ENCODE measurements at regions not wholly inside any gene's neighbourhood (a gene's known extent, or its start where the extent isn't known, plus 50 kb on each side); places are given as distances from the start of the nearest gene placed in this dataset.

DNA sequence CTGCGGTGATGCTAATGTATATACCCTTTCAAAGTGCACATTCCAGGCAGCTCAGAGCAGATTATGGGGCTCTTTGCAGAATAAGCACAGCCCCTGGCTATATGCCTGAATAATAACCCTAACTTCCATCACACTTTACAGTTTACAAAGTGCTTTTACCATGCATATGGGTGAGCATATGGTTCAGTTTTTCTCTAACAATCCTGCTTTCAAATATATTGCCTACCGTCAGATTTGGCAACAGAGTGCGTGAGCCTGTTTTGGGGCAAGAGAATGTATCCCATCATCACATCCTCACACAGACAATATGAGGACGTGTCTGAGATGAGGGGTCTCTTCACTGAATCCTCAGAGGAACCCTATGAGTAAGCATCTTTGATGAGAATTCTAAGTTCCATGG, 162.8 kb upstream of the VCX start:
- H3K36me3 ChIP-seq (ENCODE audit: insufficient read depth, low read length) = no peaks in the 10 kb centered on the region
- H3K27me3 ChIP-seq (ENCODE audit: insufficient read depth, low read depth, low read length) = no peaks in the 10 kb centered on the region
- no peaks in the 10 kb centered on the region for H4K20me1 ChIP-seq (ENCODE audit: insufficient read depth)
- TF ChIP-seq EZH2 (IDR thresholded peaks at IDR 0.05; ENCODE audit: borderline replicate concordance, insufficient read depth, low read length, poor library complexity, severe bottlenecking) = no peak
- TF ChIP-seq MXI1 (conservative IDR thresholded peaks at IDR 0.05; ENCODE audit: poor library complexity, severe bottlenecking) = no peak
- no peak for TF ChIP-seq POLR2AphosphoS5 (IDR thresholded peaks at IDR 0.05)
- TF ChIP-seq EP300 (conservative IDR thresholded peaks at IDR 0.05; ENCODE audit: poor library complexity, severe bottlenecking) = no peak
- TF ChIP-seq RAD21 (conservative IDR thresholded peaks at IDR 0.05) = no peak
- TF ChIP-seq, protein P1, sequence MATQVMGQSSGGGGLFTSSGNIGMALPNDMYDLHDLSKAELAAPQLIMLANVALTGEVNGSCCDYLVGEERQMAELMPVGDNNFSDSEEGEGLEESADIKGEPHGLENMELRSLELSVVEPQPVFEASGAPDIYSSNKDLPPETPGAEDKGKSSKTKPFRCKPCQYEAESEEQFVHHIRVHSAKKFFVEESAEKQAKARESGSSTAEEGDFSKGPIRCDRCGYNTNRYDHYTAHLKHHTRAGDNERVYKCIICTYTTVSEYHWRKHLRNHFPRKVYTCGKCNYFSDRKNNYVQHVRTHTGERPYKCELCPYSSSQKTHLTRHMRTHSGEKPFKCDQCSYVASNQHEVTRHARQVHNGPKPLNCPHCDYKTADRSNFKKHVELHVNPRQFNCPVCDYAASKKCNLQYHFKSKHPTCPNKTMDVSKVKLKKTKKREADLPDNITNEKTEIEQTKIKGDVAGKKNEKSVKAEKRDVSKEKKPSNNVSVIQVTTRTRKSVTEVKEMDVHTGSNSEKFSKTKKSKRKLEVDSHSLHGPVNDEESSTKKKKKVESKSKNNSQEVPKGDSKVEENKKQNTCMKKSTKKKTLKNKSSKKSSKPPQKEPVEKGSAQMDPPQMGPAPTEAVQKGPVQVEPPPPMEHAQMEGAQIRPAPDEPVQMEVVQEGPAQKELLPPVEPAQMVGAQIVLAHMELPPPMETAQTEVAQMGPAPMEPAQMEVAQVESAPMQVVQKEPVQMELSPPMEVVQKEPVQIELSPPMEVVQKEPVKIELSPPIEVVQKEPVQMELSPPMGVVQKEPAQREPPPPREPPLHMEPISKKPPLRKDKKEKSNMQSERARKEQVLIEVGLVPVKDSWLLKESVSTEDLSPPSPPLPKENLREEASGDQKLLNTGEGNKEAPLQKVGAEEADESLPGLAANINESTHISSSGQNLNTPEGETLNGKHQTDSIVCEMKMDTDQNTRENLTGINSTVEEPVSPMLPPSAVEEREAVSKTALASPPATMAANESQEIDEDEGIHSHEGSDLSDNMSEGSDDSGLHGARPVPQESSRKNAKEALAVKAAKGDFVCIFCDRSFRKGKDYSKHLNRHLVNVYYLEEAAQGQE (IDR thresholded peaks at IDR 0.05; ENCODE audit: borderline replicate concordance) = no peak
- TF ChIP-seq, protein P2, sequence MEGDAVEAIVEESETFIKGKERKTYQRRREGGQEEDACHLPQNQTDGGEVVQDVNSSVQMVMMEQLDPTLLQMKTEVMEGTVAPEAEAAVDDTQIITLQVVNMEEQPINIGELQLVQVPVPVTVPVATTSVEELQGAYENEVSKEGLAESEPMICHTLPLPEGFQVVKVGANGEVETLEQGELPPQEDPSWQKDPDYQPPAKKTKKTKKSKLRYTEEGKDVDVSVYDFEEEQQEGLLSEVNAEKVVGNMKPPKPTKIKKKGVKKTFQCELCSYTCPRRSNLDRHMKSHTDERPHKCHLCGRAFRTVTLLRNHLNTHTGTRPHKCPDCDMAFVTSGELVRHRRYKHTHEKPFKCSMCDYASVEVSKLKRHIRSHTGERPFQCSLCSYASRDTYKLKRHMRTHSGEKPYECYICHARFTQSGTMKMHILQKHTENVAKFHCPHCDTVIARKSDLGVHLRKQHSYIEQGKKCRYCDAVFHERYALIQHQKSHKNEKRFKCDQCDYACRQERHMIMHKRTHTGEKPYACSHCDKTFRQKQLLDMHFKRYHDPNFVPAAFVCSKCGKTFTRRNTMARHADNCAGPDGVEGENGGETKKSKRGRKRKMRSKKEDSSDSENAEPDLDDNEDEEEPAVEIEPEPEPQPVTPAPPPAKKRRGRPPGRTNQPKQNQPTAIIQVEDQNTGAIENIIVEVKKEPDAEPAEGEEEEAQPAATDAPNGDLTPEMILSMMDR (IDR thresholded peaks at IDR 0.05; ENCODE audit: poor library complexity, severe bottlenecking) = no peak
- no peak for TF ChIP-seq TAF1 (IDR thresholded peaks at IDR 0.05; ENCODE audit: low read depth)
- TF ChIP-seq SMC3 (conservative IDR thresholded peaks at IDR 0.05; ENCODE audit: poor library complexity) = no peak
- H3K27ac ChIP-seq (ENCODE audit: low read length) = no peak overlapping the region
- no peak overlapping the region for H3K4me2 ChIP-seq (ENCODE audit: low read length)
- H2AFZ ChIP-seq (ENCODE audit: low read depth, low read length) = no peak overlapping the region
- no peaks in the 10 kb centered on the region for H3F3A ChIP-seq (ENCODE audit: insufficient read depth, low read length, poor library complexity, severe bottlenecking)
- H3K9me2 ChIP-seq (ENCODE audit: insufficient read depth, low read length) = no peaks in the 10 kb centered on the region
- H3K79me2 ChIP-seq (replicated peaks; ENCODE audit: insufficient read depth, low read length) = no peaks in the 10 kb centered on the region
- H3K9ac ChIP-seq (ENCODE audit: low read length) = no peak overlapping the region
- no peaks in the 10 kb centered on the region for H3K9me3 ChIP-seq (ENCODE audit: low read length)
- H3K4me3 ChIP-seq (ENCODE audit: low read length) = no peak overlapping the region

DNA sequence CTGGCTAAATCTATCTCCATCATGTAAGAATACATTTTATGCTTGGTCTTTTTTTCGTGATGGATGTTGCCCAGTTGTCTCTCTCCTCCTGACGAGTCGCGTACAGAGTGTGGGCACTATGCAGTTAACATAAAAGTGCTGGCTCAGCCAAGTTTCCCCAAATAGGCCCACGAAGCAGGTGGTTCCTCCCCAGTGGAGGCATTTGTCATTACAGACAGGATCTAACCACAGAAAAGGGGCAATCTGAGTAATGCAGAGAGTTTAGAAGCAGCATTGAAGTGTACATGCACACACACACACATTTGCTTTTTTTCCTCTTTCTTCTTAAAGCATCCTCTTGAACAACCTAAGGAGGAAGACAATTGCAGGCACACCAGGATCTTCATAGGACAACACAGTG, 188.7 kb upstream of the VCX start:
- Histone ChIP-seq H3K27ac (ENCODE audit: low read length) (no peak overlapping the region), H2AFZ (ENCODE audit: low read depth, low read length) (no peak overlapping the region), H3K4me2 (ENCODE audit: low read length) (no peak overlapping the region), H3K9me3 (ENCODE audit: low read length) (no peaks in the 10 kb centered on the region), H3K79me2 (replicated peaks; ENCODE audit: insufficient read depth, low read length) (no peaks in the 10 kb centered on the region), H3K36me3 (ENCODE audit: insufficient read depth, low read length) (no peaks in the 10 kb centered on the region), H3K9ac (ENCODE audit: low read length) (no peak overlapping the region), H3K4me3 (ENCODE audit: low read length) (no peak overlapping the region), H4K20me1 (ENCODE audit: insufficient read depth) (no peaks in the 10 kb centered on the region), H3K9me2 (ENCODE audit: insufficient read depth, low read length) (no peaks in the 10 kb centered on the region), H3K27me3 (ENCODE audit: insufficient read depth, low read depth, low read length) (no peaks in the 10 kb centered on the region), H3F3A (ENCODE audit: insufficient read depth, low read length, poor library complexity, severe bottlenecking) (no peaks in the 10 kb centered on the region)
- TF ChIP-seq TAF1 (IDR thresholded peaks at IDR 0.05; ENCODE audit: low read depth) = no peak
- no peak for TF ChIP-seq RAD21 (conservative IDR thresholded peaks at IDR 0.05)
- TF ChIP-seq, protein P2 (IDR thresholded peaks at IDR 0.05; ENCODE audit: poor library complexity, severe bottlenecking) = no peak
- TF ChIP-seq MXI1 (conservative IDR thresholded peaks at IDR 0.05; ENCODE audit: poor library complexity, severe bottlenecking) = no peak
- no peak for TF ChIP-seq EP300 (conservative IDR thresholded peaks at IDR 0.05; ENCODE audit: poor library complexity, severe bottlenecking)
- TF ChIP-seq, protein P1 (IDR thresholded peaks at IDR 0.05; ENCODE audit: borderline replicate concordance) = no peak
- no peak for TF ChIP-seq SMC3 (conservative IDR thresholded peaks at IDR 0.05; ENCODE audit: poor library complexity)
- TF ChIP-seq POLR2AphosphoS5 (IDR thresholded peaks at IDR 0.05) = no peak

Measured in neural cell (in vitro differentiated cells).